ENCODE measurements at regions not wholly inside any gene's neighbourhood (a gene's known extent, or its start where the extent isn't known, plus 50 kb on each side); places are given as distances from the start of the nearest gene placed in this dataset.

DNA sequence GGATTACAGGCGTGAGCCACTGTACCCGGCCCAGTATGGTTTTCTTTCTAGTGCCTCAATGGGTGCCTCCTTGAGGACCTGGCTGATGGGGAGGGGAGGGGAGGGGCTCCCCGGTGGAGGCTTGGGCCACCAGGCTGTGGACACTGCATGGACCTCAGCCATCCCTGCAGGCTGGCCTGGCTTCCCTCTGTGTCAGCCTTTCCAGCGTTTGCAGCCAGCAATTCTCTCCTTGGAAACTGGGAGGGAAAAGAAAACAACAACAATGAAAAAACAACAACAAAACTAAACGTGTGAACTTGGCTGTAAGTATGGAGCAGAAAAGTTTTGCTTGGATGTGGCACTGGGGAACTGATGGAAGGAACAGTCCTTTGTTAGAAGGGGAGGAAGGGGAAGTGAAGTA lies 159.3 kb downstream of the GLI2 start:
- DNase-seq = no peak
- no peaks in the 10 kb centered on the region for H3K36me3 Mint-ChIP-seq (ENCODE audit: low read depth)
- no peaks in the 10 kb centered on the region for H3K27me3 Mint-ChIP-seq
- H3K4me3 Mint-ChIP-seq = no peak overlapping the region
- POLR2A ChIA-PET = no interaction called here
- H3K27ac Mint-ChIP-seq = no peak overlapping the region
- H3K4me1 Mint-ChIP-seq = no peaks in the 10 kb centered on the region
- CTCF ChIA-PET = no interaction called here
- no peaks in the 10 kb centered on the region for H3K9me3 Mint-ChIP-seq

DNA sequence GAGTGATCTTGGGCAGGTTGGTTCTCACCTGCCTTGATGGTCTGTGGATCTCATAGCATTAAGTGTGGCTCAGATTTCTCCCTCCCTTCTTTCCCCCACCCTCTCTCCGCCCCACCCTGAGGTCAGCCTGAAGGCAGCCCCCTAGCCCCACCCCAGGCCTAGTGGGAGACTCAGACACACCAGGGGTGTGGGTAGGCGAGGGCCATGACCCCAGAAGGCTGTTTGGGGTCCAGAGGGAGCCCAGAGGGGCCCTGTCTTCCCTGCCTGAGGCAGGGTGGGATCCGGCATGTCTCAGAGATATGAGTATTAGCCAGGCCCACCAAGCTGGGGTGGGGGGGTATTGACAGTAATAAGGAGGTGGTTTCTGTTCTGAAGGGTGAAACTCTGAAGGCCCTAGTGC lies 160.5 kb downstream of the GLI2 start:
- no peaks in the 10 kb centered on the region for H3K36me3 Mint-ChIP-seq (ENCODE audit: low read depth)
- ChIA-PET CTCF (no interaction called here), POLR2A (no interaction called here)
- H3K4me1 Mint-ChIP-seq = no peaks in the 10 kb centered on the region
- no peaks in the 10 kb centered on the region for H3K9me3 Mint-ChIP-seq
- H3K27me3 Mint-ChIP-seq = no peaks in the 10 kb centered on the region
- no peak overlapping the region for H3K27ac Mint-ChIP-seq
- H3K4me3 Mint-ChIP-seq = no peak overlapping the region
- DNase-seq = no peak

DNA sequence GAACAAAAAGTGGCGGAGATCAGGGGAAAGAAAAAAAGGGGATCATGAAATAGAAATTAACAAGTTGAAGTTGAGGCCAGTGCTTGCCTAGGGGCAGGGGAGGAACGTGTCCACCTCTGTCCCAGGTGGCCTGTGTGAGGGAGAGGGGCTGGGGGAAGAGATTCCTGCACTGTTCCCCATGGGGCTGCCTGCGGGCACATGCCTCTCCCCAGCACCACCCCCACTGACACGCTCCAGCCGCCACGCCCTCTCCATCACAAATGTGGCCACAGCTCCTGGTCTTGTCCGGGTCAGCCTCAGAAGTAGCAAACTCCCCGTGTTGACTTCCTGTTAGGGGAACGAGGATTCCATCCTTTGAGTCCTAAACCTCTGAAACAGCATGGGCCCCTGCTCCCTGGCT lies 161.2 kb downstream of the GLI2 start:
- Mint-ChIP-seq H3K4me1 (no peaks in the 10 kb centered on the region), H3K27ac (no peak overlapping the region), H3K9me3 (no peaks in the 10 kb centered on the region), H3K4me3 (no peak overlapping the region), H3K36me3 (ENCODE audit: low read depth) (no peaks in the 10 kb centered on the region), H3K27me3 (no peaks in the 10 kb centered on the region)
- ChIA-PET CTCF (no interaction called here), POLR2A (no interaction called here)
- no peak for DNase-seq

DNA sequence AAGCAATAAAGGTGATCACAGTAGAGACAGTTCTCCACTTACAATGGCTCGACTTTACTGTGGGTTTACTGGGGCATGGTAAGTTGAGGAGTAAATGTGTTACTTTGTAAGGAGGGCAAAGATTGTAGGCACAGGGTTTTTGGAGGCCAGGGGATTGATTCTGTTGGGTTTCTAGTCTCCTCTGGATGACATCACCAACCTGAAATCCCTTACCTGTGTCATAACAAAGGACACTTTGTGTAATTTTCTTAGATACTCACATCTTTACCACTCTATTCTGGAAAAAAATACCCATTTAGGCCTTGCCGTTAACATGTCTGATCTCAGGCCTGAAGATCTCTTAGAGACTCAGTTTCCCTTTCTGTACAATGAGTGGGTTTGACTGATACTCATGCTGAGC lies 161.7 kb downstream of the GLI2 start:
- DNase-seq = no peak
- ChIA-PET CTCF (no interaction called here), POLR2A (no interaction called here)
- Mint-ChIP-seq H3K36me3 (ENCODE audit: low read depth) (no peaks in the 10 kb centered on the region), H3K4me3 (no peak overlapping the region), H3K4me1 (no peaks in the 10 kb centered on the region), H3K9me3 (no peaks in the 10 kb centered on the region), H3K27me3 (no peaks in the 10 kb centered on the region), H3K27ac (no peak overlapping the region)

DNA sequence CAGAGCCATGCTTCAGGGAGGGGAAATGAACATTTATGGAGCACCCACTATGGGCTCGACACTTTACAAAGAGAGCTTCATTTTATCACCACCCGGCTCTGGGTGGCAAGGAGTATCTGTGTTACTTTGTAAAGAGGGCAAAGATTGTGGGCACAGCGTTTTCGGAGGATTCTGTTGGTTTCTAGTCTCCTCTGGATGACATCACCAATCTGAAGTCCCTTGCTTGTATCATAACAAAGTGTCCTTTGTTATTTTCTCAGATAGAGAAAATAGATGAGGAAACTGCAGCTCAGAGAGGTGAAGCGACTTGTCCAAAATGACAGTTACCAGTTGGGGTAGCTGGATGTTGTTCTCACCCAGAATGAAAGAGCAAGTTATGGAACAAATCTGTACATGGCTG lies 162.8 kb downstream of the GLI2 start:
- Mint-ChIP-seq H3K9me3 (no peaks in the 10 kb centered on the region), H3K27ac (no peak overlapping the region), H3K4me1 (no peaks in the 10 kb centered on the region), H3K4me3 (no peak overlapping the region), H3K36me3 (ENCODE audit: low read depth) (no peaks in the 10 kb centered on the region), H3K27me3 (no peaks in the 10 kb centered on the region)
- POLR2A ChIA-PET = interaction anchor here (0.7 kb wide), 1 partner anchor 42 kb away, joined by 6 read pairs; no protein-coding TSS in a partner anchor
- DNase-seq = no peak
- CTCF ChIA-PET = interaction anchor here (1.3 kb wide), 2 partner anchors 19 to 30 kb away, joined by 3 read pairs; no protein-coding TSS in a partner anchor

DNA sequence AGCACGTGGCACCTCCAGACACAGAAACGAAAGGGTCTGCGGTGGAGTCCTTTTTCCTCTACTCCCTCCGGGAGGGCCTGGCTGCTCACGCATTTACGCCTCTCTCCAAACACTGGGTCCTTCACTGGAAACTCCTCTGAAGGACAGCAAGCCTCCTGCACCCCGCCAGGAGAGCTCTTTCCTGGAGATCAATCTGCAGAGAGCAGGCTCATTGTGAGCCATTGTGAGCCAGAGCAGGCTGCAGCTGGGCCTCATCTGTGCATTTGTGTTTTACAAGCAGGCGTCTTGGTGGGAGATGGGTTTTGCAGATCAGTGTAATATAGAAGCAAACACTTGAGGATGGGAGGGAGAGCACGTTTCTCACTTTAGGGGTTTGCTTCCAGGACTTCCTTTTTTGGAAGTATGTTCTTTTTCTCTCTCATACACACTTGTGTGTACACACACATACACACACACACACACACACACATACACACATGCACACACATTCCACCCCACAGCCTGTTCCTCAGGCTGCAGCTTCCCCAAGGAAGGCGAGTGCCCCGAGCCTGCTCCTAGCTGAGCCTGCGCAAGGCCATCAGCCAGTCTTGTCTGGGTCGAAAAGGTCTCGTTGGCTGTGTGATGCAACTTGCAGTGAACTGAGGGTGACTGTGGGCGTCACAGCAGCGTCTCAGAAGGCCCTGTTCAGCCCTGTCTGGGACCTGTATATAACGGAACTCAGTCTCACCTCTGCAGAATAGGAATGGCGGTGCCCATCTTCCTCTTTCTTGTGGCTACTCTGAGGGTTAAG lies 163.5 kb downstream of the GLI2 start:
- Mint-ChIP-seq H3K4me3 (no peak overlapping the region), H3K9me3 (no peaks in the 10 kb centered on the region), H3K27me3 (no peaks in the 10 kb centered on the region), H3K4me1 (no peaks in the 10 kb centered on the region), H3K27ac (no peak overlapping the region), H3K36me3 (ENCODE audit: low read depth) (no peaks in the 10 kb centered on the region)
- ChIA-PET POLR2A (interaction anchor here (0.7 kb wide), 1 partner anchor 42 kb away, joined by 6 read pairs; no protein-coding TSS in a partner anchor), CTCF (interaction anchor here (1.3 kb wide), 2 partner anchors 19 to 31 kb away, joined by 3 read pairs; no protein-coding TSS in a partner anchor)
- DNase-seq = no peak

DNA sequence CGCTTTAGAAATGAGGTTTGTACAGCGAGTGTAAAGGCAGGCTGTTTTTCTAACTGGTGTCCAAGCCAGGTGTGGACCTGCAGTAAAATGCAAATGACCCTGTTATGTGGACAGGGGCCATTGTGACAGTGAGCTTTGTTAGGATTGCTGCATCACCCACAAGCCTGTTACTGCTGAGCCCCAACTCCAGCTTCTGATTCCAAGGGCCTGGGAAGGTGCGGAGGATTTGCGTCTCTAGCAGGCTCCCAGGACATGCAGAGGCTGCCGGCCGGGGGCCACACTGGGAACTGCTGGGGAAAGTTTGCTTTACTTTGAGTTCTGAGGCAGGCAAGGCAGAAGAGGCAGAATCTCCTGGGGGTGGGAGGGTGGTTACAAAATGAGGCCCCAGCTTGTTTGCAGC lies 164.1 kb downstream of the GLI2 start:
- no peak for DNase-seq
- Mint-ChIP-seq H3K27ac (no peak overlapping the region), H3K4me1 (no peaks in the 10 kb centered on the region), H3K9me3 (no peaks in the 10 kb centered on the region), H3K27me3 (no peaks in the 10 kb centered on the region), H3K4me3 (no peak overlapping the region), H3K36me3 (ENCODE audit: low read depth) (no peaks in the 10 kb centered on the region)
- CTCF ChIA-PET = interaction anchor here (1.3 kb wide), 1 partner anchor 31 kb away, joined by 3 read pairs; no protein-coding TSS in a partner anchor
- POLR2A ChIA-PET = no interaction called here

DNA sequence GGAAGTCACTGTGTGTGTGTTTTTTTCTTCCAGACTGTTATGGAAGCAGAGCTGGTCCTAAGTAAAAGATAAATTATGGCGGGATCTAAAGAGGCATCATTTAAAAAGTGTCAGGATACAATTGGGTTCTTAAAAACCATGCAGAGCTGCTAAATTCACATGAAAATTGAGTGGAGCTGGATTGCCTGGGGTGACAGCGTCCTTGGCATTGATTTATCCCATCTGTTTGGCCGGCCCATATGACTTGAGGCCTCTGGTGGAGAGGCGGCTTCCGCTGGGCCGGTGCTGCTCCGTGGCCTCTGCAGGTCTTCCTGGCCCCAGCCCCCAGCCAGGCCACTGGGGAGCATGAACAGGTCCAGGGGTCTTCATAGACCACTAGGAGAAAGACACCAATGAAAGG lies 165.5 kb downstream of the GLI2 start:
- Mint-ChIP-seq H3K4me1 (no peaks in the 10 kb centered on the region), H3K27me3 (no peaks in the 10 kb centered on the region), H3K9me3 (no peaks in the 10 kb centered on the region), H3K27ac (no peak overlapping the region), H3K36me3 (ENCODE audit: low read depth) (no peaks in the 10 kb centered on the region), H3K4me3 (no peak overlapping the region)
- CTCF ChIA-PET = interaction anchor here (0.9 kb wide), 1 partner anchor 53 kb away, joined by 3 read pairs; no protein-coding TSS in a partner anchor
- DNase-seq = no peak
- POLR2A ChIA-PET = no interaction called here

DNA sequence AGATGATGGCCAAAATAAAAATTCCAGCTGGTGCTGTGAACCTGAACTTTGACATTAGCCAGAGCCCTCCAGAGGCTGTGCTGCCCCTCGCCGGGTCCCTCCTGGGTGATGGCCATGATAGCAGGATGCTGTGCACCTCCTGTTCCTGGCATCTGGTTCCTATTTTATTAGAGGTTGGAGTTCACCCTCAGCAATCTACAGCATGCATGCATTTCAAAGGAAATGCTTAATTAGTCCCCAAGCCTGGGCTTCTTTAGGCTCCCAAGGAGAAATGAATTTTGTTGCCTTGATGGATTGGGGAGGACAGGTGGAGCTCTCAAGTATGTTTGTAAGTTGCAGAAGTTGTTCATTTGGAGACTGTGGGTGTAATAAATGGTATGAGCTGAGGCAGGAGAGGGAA lies 166.9 kb downstream of the GLI2 start:
- H3K27ac Mint-ChIP-seq = no peak overlapping the region
- no peak overlapping the region for H3K4me3 Mint-ChIP-seq
- no peaks in the 10 kb centered on the region for H3K36me3 Mint-ChIP-seq (ENCODE audit: low read depth)
- ChIA-PET POLR2A (no interaction called here), CTCF (no interaction called here)
- H3K27me3 Mint-ChIP-seq = no peaks in the 10 kb centered on the region
- no peaks in the 10 kb centered on the region for H3K4me1 Mint-ChIP-seq
- no peak for DNase-seq
- no peaks in the 10 kb centered on the region for H3K9me3 Mint-ChIP-seq

DNA sequence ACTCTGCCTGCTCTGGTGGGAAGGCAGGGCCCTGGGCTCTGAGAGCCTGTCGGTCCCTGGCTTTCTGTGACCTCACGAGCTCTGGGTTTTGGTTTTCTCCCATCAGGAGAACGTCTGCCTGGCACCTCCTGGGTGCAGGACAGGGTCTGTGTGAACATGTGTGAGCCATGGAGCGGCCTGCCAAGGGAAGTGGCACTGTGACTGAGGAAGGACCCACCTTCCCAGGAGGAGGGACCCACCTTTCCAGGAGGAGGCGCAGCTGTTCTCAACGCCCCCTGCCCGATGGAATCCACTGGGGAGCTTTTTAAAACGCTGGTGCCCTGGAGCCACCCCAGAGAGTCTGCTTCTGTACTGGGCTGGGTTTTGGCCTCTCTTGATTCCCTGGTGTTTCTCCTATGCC lies 168.7 kb downstream of the GLI2 start:
- ChIA-PET POLR2A (no interaction called here), CTCF (no interaction called here)
- no peak for DNase-seq
- Mint-ChIP-seq H3K9me3 (no peaks in the 10 kb centered on the region), H3K4me1 (no peaks in the 10 kb centered on the region), H3K27ac (no peak overlapping the region), H3K4me3 (no peak overlapping the region), H3K36me3 (ENCODE audit: low read depth) (no peaks in the 10 kb centered on the region), H3K27me3 (no peaks in the 10 kb centered on the region)

DNA sequence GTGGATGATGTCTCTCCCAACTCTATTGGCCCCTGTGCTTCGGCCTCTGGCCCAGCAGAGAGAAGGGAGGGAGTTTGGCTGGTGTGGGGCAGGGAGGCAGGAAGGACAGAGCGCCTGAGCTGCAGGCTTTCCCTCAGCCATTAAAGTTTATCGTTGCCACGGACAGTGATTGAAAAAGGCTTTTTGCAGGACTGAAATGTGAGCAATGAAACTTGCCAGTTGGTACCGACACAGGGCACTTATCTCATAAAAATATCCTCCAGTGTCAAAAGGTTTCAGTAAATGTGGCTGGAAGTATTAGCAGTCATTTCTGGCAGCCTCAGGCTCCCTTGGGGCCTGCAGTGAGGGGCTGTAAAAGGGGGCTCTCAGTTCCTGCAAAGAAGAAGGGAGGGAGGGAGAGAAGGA lies 169.2 kb downstream of the GLI2 start:
- CTCF ChIA-PET = no interaction called here
- POLR2A ChIA-PET = no interaction called here
- no peaks in the 10 kb centered on the region for H3K27me3 Mint-ChIP-seq
- H3K27ac Mint-ChIP-seq = no peak overlapping the region
- no peaks in the 10 kb centered on the region for H3K9me3 Mint-ChIP-seq
- DNase-seq = no peak
- H3K36me3 Mint-ChIP-seq (ENCODE audit: low read depth) = no peaks in the 10 kb centered on the region
- H3K4me1 Mint-ChIP-seq = no peaks in the 10 kb centered on the region
- H3K4me3 Mint-ChIP-seq = no peak overlapping the region

DNA sequence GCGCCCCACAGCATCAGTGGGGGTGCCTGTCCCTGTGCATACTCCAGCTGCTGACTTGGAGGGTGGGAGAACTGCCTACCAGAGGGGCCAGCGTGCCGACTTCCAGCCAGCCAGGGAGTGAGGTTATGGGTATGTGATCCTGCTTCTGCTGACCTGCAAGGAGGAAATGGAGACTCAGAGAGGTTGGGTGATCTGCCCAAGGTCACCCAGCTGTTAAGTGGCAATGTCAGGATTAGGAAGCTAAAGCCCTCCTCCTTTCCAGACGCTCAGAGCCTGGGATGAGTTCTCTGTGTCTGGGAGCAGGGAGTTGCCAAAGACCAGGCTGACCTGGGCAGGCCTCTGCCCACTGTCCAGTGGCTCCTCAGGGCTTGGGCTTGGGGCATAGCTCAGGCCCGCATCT lies 169.6 kb downstream of the GLI2 start:
- ChIA-PET CTCF (no interaction called here), POLR2A (no interaction called here)
- no peak for DNase-seq
- H3K27ac Mint-ChIP-seq = no peak overlapping the region
- H3K27me3 Mint-ChIP-seq = no peaks in the 10 kb centered on the region
- no peak overlapping the region for H3K4me3 Mint-ChIP-seq
- H3K4me1 Mint-ChIP-seq = no peaks in the 10 kb centered on the region
- no peaks in the 10 kb centered on the region for H3K36me3 Mint-ChIP-seq (ENCODE audit: low read depth)
- H3K9me3 Mint-ChIP-seq = no peaks in the 10 kb centered on the region

DNA sequence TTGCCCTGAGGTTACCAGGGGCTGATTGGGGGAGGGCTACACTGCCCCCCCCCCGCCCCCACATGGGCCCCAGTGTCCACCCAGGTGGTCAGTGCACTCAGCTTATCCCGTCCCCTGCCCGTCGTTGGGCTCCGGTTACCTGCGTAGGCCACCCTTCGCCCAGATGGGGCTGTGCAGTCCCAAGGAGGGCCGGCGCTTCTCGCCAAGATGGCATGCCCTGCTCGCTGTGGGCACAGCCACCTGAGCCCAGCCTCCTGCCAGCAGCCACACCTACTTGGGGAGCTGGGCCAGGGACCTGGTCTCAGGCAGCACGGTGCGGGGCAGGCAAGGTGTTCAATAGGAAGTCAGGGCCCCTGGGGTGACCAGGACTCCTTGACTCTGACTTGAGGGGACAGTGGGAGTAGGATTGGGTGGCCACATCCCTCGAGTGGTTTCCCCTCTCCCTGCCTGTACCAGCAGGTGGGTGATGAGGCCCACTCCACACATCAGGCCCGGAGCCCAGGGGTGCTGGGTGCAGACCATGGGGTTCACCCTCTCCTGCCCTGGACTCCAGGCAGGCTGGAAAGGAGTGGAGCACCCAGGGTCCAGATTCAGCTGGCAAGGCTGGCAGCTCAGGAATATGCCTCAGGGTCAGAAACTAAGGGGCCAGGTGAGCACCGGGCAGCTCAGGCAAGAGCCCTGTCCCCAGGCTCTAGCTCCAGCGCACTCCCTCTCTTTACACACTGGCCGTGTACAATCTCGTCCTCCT lies 170.3 kb downstream of the GLI2 start:
- CTCF ChIA-PET = no interaction called here

DNA sequence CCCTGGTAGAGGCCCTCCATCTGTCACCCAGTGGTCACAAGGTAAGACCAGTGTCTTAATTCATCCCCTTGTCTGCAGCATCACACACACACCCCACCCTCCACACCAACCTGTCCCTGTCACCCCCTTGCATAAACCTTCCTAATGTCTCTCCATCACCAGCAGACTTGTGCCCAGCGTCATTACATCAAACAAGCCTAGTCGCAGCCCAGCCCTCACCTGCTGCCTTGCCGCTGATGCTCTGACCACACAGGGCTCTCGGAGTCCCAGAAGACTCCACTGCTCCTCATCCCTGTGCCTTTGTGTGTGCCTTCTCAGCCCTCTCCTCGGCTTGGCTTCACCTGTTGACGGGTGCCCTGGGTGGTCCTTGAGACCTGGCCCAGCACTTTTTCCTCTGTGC lies 171.2 kb downstream of the GLI2 start:
- no peak for DNase-seq
- H3K27me3 Mint-ChIP-seq = no peaks in the 10 kb centered on the region
- POLR2A ChIA-PET = no interaction called here

More for the DNA sequence above, 170.3 kb downstream of the GLI2 start:
- DNase-seq = no peak
- Mint-ChIP-seq H3K4me3 (no peak overlapping the region), H3K27ac (no peak overlapping the region), H3K9me3 (no peaks in the 10 kb centered on the region), H3K4me1 (no peaks in the 10 kb centered on the region), H3K27me3 (no peaks in the 10 kb centered on the region), H3K36me3 (ENCODE audit: low read depth) (no peaks in the 10 kb centered on the region)
- POLR2A ChIA-PET = no interaction called here

More for the DNA sequence above, 171.2 kb downstream of the GLI2 start:
- Mint-ChIP-seq H3K4me3 (no peak overlapping the region), H3K27ac (no peak overlapping the region), H3K4me1 (no peaks in the 10 kb centered on the region), H3K9me3 (no peaks in the 10 kb centered on the region), H3K36me3 (ENCODE audit: low read depth) (no peaks in the 10 kb centered on the region)
- CTCF ChIA-PET = no interaction called here

Data from activated CD4-positive, alpha-beta T cell treated with anti-CD3 and anti-CD28 coated beads, Interleukin-2, amount 10 ng/mL, durations not matched to agents 7 days and 5 days (primary cell).